ENCODE measurements at regions not wholly inside any gene's neighbourhood (a gene's known extent, or its start where the extent isn't known, plus 50 kb on each side); places are given as distances from the start of the nearest gene placed in this dataset.

GRCh38 chr5:87156631-87157030 lies 111.1 kb upstream of the RASA1 start:
- TF ChIP-seq CTCF (IDR thresholded peaks at IDR 0.05) = no peak
- TF ChIP-seq POLR2A (IDR thresholded peaks at IDR 0.05) = no peak

Data from thyroid gland (tissue), 4 donors.